ENCODE measurements at regions not wholly inside any gene's neighbourhood (a gene's known extent, or its start where the extent isn't known, plus 50 kb on each side); places are given as distances from the start of the nearest gene placed in this dataset.
"Not testable (repeated sequence)": the region's sequence is repeated elsewhere in the genome, so short reads cannot be mapped to it uniquely, and the experiment has no call there.

- no peak for DNase-seq (ENCODE audit: extremely low read depth in 1 of 2, low read depth in 1 of 2)
Measured at GRCh38 chr15:96201696-96202095, 128.8 kb upstream of the NR2F2 start.

GRCh38 chr15:96205588-96205987 is 124.9 kb upstream of the NR2F2 start:
- not testable (repeated sequence) for DNase-seq (ENCODE audit: extremely low read depth in 1 of 2, low read depth in 1 of 2)

GRCh38 chr15:96207377-96208006 is 123.0 kb upstream of the NR2F2 start:
- DNase-seq (ENCODE audit: extremely low read depth in 1 of 2, low read depth in 1 of 2), result no peak

- DNase-seq (ENCODE audit: extremely low read depth in 1 of 2, low read depth in 1 of 2), result no peak
Measured at GRCh38 chr15:96209285-96209735, 121.2 kb upstream of the NR2F2 start.

GRCh38 chr15:96213045-96213444 is 117.5 kb upstream of the NR2F2 start:
- DNase-seq (ENCODE audit: extremely low read depth in 1 of 2, low read depth in 1 of 2), result no peak

- no peak for DNase-seq (ENCODE audit: extremely low read depth in 1 of 2, low read depth in 1 of 2)
Measured at GRCh38 chr15:96213896-96214295, 116.6 kb upstream of the NR2F2 start.

- DNase-seq (ENCODE audit: extremely low read depth in 1 of 2, low read depth in 1 of 2), result not testable (repeated sequence)
Measured at GRCh38 chr15:96216481-96216880, 114.0 kb upstream of the NR2F2 start.

GRCh38 chr15:96217983-96218382 is 112.5 kb upstream of the NR2F2 start:
- DNase-seq (ENCODE audit: extremely low read depth in 1 of 2, low read depth in 1 of 2), result no peak

GRCh38 chr15:96218623-96219455 is 111.7 kb upstream of the NR2F2 start:
- DNase-seq (ENCODE audit: extremely low read depth in 1 of 2, low read depth in 1 of 2), result no peak

GRCh38 chr15:96219681-96220080 is 110.8 kb upstream of the NR2F2 start:
- no peak for DNase-seq (ENCODE audit: extremely low read depth in 1 of 2, low read depth in 1 of 2)

- no peak for DNase-seq (ENCODE audit: extremely low read depth in 1 of 2, low read depth in 1 of 2)
Measured at GRCh38 chr15:96220657-96221056, 109.8 kb upstream of the NR2F2 start.

GRCh38 chr15:96222981-96223380 is 107.5 kb upstream of the NR2F2 start:
- no peak for DNase-seq (ENCODE audit: extremely low read depth in 1 of 2, low read depth in 1 of 2)

- no peak for DNase-seq (ENCODE audit: extremely low read depth in 1 of 2, low read depth in 1 of 2)
Measured at GRCh38 chr15:96223939-96224338, 106.6 kb upstream of the NR2F2 start.

- no peak for DNase-seq (ENCODE audit: extremely low read depth in 1 of 2, low read depth in 1 of 2)
Measured at GRCh38 chr15:96225642-96226259, 104.7 kb upstream of the NR2F2 start.

GRCh38 chr15:96230526-96231181 is 99.8 kb upstream of the NR2F2 start:
- no peak for DNase-seq (ENCODE audit: extremely low read depth in 1 of 2, low read depth in 1 of 2)

- DNase-seq (ENCODE audit: extremely low read depth in 1 of 2, low read depth in 1 of 2), result no peak
Measured at GRCh38 chr15:96232335-96232734, 98.2 kb upstream of the NR2F2 start.

- no peak for DNase-seq (ENCODE audit: extremely low read depth in 1 of 2, low read depth in 1 of 2)
Measured at GRCh38 chr15:96234109-96234892, 96.2 kb upstream of the NR2F2 start.

GRCh38 chr15:96237002-96237401 is 93.5 kb upstream of the NR2F2 start:
- no peak for DNase-seq (ENCODE audit: extremely low read depth in 1 of 2, low read depth in 1 of 2)

GRCh38 chr15:96242761-96243160 is 87.7 kb upstream of the NR2F2 start:
- no peak for DNase-seq (ENCODE audit: extremely low read depth in 1 of 2, low read depth in 1 of 2)

GRCh38 chr15:96243701-96244100 is 86.8 kb upstream of the NR2F2 start:
- DNase-seq (ENCODE audit: extremely low read depth in 1 of 2, low read depth in 1 of 2), result no peak

- DNase-seq (ENCODE audit: extremely low read depth in 1 of 2, low read depth in 1 of 2), result no peak
Measured at GRCh38 chr15:96245252-96245651, 85.2 kb upstream of the NR2F2 start.

Data from activated CD8-positive, alpha-beta memory T cell treated with anti-CD3 and anti-CD28 coated beads for 1 hour (primary cell).